ENCODE measurements at regions not wholly inside any gene's neighbourhood (a gene's known extent, or its start where the extent isn't known, plus 50 kb on each side); places are given as distances from the start of the nearest gene placed in this dataset.
"Not testable (repeated sequence)": the region's sequence is repeated elsewhere in the genome, so short reads cannot be mapped to it uniquely, and the experiment has no call there.

DNA sequence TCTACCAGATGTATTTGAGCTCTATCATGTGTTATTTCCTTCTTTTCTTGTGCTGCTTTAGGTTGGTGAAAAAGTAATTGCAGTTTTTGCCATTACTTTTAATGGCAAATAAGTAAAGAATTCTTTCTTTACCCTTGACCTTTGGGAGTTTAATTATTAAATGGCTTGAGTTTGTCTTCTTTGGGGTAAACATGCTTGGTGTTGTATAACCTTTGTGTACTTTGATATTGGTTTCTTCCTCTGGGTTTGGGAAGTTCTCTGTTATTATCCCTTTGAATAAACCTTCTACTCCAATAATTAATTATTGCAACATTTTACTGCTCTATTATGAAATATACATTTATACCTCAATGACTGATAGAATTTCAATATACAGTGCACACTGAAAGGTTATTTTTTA is 709.4 kb downstream of the PCDH17 start:
- DNase-seq (ENCODE audit: low read depth in 4 of 4, low spot score in 1 of 4): no peak

GRCh38 chr13:58341318-58341717 is 709.8 kb downstream of the PCDH17 start:
- no peak for DNase-seq (ENCODE audit: low read depth in 4 of 4, low spot score in 1 of 4)

DNA sequence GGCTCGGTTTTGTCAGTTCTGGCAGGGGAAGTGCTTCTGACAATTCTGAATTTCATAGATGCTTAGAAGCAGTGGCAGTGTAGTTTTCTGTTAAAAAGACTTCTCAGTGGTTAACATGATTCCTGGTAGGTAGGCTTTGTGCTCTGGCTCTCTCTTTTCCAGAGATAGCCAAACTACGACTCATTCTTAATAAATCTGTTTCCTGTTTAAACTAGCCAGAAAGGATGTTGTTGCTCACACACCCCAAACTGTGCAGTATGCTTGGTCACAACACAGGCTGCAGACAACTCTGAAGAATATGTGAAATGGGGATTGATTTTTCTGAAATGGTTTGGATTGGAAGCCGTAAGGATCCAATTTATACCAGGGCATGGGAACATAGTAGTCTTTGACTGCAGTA is 711.5 kb downstream of the PCDH17 start:
- DNase-seq (ENCODE audit: low read depth in 4 of 4, low spot score in 1 of 4): no peak

GRCh38 chr13:58352100-58352499 is 720.6 kb downstream of the PCDH17 start:
- DNase-seq (ENCODE audit: low read depth in 4 of 4, low spot score in 1 of 4): not testable (repeated sequence)

GRCh38 chr13:58369936-58370335 is 738.4 kb downstream of the PCDH17 start:
- no peak for DNase-seq (ENCODE audit: low read depth in 4 of 4, low spot score in 1 of 4)

- DNase-seq (ENCODE audit: low read depth in 4 of 4, low spot score in 1 of 4): no peak
These were observed 744.8 kb downstream of the PCDH17 start for GRCh38 chr13:58376349-58376748.

- no peak for DNase-seq (ENCODE audit: low read depth in 4 of 4, low spot score in 1 of 4)
These were observed 745.2 kb downstream of the PCDH17 start for GRCh38 chr13:58376775-58377174.

DNA sequence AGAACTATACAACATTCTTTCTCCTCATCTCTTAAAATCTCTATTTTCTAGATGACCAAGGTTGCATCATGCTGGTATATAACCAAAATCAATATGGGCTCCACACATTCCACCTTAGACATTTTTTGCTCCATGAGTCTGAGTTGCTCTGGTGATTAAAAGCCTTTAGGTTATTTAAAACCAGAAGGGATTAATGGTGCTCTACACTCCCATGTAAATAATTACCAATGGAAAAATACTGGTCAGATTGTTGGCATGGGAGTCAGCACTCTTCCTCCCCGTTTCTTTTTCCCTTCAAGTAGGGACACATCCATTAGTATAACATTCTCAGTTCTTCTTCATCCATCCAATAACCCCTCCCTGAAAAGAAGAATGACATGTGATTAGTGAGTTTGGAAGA is 747.7 kb downstream of the PCDH17 start:
- no peak for DNase-seq (ENCODE audit: low read depth in 4 of 4, low spot score in 1 of 4)

DNA sequence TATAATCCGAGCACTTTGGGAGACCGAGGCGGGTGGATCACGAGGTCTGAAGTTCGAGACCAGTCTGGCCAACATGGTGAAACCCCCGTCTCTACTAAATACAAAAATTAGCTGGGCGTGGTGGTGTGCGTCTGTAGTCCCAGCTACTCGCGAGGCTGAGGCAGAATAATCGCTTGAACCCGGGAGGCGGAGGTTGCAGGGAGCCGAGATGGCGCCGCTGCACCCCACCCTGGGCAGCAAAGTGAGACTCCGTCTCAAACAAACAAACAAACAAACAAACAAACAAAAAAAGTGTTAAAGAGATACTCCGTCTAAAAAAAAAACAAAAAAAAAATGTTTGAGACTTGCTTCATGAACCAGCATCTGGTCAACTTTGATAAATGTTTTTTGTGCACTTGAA is 753.8 kb downstream of the PCDH17 start:
- not testable (repeated sequence) for DNase-seq (ENCODE audit: low read depth in 4 of 4, low spot score in 1 of 4)

DNA sequence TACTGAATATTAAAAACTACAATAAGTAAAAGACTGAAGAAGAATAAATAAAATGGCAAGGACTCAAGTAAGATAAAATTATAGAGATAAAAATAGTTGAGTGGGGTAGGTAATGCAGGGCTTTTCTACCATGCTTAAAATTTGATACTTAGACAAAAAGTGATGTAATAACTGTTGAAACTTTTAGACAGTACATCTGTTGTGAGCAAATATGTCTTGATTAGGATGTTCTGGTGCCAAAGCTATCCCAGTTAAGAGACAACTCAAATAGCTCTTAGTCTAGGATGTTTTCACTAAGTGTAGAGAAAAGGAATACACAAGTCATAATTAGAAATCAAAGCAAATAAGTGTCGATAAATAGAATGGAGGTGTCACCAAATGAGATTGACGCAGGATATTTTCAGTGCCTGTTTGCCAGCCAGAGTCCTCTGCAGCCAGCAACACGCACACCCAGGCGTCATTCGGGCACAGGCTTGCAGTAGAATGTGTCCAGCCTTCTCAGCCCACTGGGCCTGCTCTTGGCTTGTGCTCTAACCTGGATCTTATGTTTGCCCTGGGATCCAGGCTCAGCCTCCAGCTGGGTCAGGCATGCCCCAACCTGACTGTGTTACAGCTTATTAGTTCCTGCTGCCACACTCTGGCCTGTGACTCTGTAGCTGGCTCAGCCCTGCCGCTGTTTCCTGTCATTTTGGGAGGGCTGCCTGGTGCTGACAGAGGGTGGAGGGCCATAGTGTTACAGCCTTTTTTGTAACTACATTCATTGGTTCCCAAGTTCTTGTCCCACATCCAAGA is 766.2 kb downstream of the PCDH17 start:
- no peak for DNase-seq (ENCODE audit: low read depth in 4 of 4, low spot score in 1 of 4)

GRCh38 chr13:58399263-58399662 is 767.7 kb downstream of the PCDH17 start:
- no peak for DNase-seq (ENCODE audit: low read depth in 4 of 4, low spot score in 1 of 4)

- no peak for DNase-seq (ENCODE audit: low read depth in 4 of 4, low spot score in 1 of 4)
These were observed 775.0 kb downstream of the PCDH17 start for GRCh38 chr13:58406545-58406944.

DNA sequence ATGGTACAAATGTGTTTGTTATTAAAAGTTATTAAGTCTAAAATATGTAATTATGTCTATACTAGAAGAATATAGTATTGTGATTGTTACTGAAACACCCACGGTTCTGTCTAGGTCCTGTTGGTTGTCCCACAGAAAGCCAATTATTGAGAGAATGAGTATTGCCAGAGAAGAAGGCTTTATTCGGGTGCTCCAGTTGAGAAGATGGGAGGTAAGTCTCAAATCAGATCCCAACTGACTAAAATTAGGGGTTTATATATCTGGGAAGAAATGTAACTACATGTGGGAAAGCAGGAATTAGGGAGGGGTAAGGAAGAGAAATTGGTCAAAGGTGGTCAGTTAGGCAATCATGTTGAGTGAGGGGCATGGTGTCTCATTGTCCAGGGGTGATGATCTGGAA is 798.4 kb downstream of the PCDH17 start:
- no peak for DNase-seq (ENCODE audit: low read depth in 4 of 4, low spot score in 1 of 4)

DNA sequence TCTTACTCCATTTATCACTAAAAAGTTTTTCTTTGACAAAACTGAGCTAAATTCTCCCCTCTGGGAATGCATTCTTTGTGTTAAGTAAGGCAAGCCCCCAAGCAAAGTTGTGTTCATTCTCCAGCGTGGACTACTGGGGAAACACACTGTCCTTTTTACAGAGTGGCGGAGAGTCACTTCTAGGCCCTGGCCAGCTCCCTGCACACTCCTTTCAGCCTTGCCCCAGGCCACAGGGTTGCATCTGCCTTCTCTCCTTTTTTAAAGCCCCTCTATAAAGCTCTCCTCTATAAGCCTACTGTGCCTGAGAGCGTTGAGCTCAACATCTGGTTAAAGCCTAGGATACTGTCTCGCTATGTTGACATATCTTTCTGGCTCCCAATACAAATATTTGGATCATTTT is 803.4 kb downstream of the PCDH17 start:
- DNase-seq (ENCODE audit: low read depth in 4 of 4, low spot score in 1 of 4): no peak

- DNase-seq (ENCODE audit: low read depth in 4 of 4, low spot score in 1 of 4): no peak
These were observed 805.9 kb downstream of the PCDH17 start for GRCh38 chr13:58437427-58437826.

DNA sequence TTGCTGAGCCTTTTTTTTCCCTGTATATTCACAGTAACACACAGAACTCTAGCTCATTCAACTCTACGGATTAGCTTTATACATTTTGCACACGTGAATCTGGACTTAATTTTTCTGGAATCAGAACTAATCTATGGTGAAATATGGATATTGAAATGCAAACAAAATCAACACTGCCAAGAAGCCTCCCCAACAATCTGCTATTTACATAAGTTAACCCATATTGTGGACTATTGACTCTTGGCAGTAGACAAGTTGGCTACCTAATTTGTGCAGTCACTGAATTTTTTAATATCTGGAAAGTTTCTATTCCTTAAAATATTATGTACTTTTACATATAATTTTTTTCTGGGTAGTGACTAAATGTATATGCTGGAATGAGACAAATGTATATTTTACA is 815.4 kb downstream of the PCDH17 start:
- DNase-seq (ENCODE audit: low read depth in 4 of 4, low spot score in 1 of 4): no peak

DNA sequence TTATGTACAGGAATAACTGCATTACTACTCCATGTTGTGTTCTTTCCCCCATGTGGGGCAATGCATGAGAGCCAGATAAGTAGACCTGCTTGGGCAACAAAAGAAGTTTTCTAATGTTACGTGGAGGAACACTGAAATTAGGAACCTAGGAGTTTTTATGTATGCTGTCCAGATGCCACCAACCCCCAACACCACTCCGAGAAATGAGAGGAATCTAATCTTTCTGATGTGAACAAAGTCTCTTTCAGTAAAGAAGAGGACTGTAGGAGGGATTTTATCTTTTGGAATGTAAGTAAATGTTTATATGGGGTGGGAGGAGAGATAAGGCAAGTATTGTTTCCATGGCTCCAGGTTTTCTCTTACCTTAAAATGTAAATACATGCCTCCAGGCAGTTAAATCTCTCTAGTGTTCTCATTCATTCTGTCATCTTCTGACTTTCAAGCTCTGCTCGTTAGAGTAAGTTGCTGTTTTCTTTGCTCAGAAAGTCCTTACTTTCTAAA is 820.6 kb downstream of the PCDH17 start:
- no peak for DNase-seq (ENCODE audit: low read depth in 4 of 4, low spot score in 1 of 4)

DNA sequence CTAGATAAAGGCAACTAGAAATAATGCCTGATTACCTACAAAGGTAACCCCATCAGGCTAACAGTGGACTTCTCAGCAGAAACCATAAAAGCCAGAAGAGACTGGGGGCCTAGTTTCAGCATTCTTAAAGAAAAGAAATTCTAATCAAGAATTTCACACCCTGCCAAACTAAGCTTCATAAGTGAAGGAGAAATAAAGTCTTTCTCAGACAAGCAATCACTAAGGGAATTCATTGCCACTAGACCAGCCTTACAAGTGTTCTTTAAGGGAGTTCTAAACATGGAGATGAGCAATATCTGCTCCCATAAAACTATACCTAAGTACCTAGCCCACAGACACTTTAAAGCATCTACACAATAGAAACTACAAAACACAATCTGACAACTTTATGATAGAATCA is 823.5 kb downstream of the PCDH17 start:
- DNase-seq (ENCODE audit: low read depth in 4 of 4, low spot score in 1 of 4): no peak

DNA sequence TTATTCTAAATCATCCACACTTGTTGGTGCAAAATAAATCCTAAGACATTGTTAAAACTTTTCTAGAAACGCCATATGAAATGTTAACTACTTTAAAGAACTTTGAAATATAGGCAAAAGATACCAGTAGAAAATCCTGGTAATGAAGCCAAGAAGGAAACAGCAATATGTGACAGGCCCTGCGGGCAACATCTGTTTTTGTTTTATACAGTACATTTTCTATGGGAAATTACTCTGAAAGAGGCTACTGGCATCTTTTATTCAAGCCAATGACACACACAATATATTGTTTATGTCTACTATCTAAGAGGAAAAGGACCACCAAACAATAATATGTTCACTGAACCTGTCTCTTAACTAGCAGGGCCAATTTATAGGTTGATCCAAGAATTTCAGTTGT is 829.7 kb downstream of the PCDH17 start:
- no peak for DNase-seq (ENCODE audit: low read depth in 4 of 4, low spot score in 1 of 4)

DNA sequence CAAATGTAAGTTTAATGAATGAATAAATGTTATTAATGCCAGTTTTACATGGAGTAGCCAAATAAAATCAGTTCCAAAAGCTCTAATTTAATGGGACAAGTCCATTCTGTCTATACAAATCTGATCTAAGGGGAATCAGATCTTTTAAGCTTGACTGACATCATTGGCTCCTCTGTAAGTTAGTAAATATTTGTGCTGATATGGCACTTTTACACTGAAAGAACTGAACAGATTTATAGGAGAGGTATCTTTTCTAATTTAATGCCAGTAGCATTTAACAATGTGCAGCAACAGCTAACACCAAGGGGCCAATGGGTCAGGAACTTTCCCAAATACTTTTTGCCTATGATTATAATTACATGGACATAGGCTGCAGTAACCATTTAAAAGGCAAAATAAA is 832.3 kb downstream of the PCDH17 start:
- DNase-seq (ENCODE audit: low read depth in 4 of 4, low spot score in 1 of 4): no peak

- no peak for DNase-seq (ENCODE audit: low read depth in 4 of 4, low spot score in 1 of 4)
These were observed 835.6 kb downstream of the PCDH17 start for GRCh38 chr13:58467176-58467575.

DNA sequence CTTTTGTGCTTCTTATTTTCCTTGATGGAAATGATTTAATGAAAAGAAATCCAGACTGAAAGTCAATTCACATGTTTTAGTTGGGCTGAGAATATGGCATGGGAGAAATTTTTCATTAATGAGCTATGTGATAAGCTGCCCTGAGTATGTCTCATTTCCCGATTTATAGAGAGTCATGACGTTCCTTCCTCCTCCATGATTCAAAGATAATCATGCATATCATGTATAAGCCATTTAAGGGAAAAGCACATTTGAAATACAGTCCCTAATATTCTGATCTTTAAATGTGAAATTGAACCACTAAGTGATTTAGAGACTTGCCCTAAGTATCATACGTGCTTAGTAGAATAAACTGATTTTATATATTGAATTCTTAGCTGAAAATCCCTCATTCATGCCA is 840.9 kb downstream of the PCDH17 start:
- DNase-seq (ENCODE audit: low read depth in 4 of 4, low spot score in 1 of 4): no peak

- no peak for DNase-seq (ENCODE audit: low read depth in 4 of 4, low spot score in 1 of 4)
These were observed 843.0 kb downstream of the PCDH17 start for GRCh38 chr13:58474581-58474980.
